H1 (cell line): ENCODE measurements at regions not wholly inside any gene's neighbourhood (a gene's known extent, or its start where the extent isn't known, plus 50 kb on each side); places are given as distances from the start of the nearest gene placed in this dataset.

Source experiments
- PHF8 ChIP-seq: fragments of 200-600 bp; sonication (generic); conservative IDR thresholded peaks from 2 replicates; pipeline ENCODE4 v1.7.1; 2012; ENCODE audit warnings: low read depth, mild to moderate bottlenecking, inconsistent platforms, low read length, moderate library complexity
- RAD21 ChIP-seq, 2 experiments: IDR thresholded peaks in 1 of 2; conservative IDR thresholded peaks in 1 of 2; 2 replicates each; pipeline ENCODE4 v1.6.1; 2011; ENCODE audit warnings: low read depth in 2 of 2, low read length in 2 of 2, improper control_type of control experiment in 1 of 2, inconsistent platforms in 1 of 2, mild to moderate bottlenecking in 1 of 2, moderate library complexity in 1 of 2
- TAF1 ChIP-seq: IDR thresholded peaks from 2 replicates; pipeline ENCODE4 v1.6.1; 2011; ENCODE audit warnings: mild to moderate bottlenecking, low read depth, low read length
- ZNF274 ChIP-seq: IDR thresholded peaks from 2 replicates; pipeline ENCODE4 v1.7.0; 2012; ENCODE audit warnings: low read length, borderline replicate concordance; ENCODE audit errors: extremely low read depth
- TF ChIP-seq, protein P1 (sequence below): IDR thresholded peaks from 2 replicates; pipeline ENCODE4 v1.6.1; 2012; ENCODE audit warnings: inconsistent platforms

DNA sequence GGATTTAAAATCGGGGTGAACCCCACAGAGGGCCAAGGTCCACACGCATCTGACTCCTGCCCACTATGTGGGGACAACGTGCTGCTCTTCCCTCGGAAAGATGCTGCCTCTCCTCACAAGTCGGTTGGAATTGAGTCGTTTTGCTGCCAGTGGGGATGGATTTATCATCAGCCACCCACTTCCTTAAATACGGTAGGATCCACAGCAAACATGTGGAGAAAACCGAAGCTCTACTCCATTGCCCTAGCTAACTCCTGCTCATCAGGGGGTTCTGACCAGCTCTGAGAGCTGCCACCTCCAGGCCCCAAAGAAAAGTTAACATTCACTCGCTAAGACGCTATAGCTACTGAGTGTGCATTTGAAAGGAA lies 80.9 kb downstream of the CHRNA1 start (continued):
- TF ChIP-seq, protein P1, sequence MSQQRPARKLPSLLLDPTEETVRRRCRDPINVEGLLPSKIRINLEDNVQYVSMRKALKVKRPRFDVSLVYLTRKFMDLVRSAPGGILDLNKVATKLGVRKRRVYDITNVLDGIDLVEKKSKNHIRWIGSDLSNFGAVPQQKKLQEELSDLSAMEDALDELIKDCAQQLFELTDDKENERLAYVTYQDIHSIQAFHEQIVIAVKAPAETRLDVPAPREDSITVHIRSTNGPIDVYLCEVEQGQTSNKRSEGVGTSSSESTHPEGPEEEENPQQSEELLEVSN: 0 out of 2 replicates have a peak, but pooled peaks have one; percentile 36
- TF ChIP-seq TAF1 (no peak), PHF8 (no peak), ZNF274 (no peak), RAD21 (IDR thresholded peaks at IDR 0.05 in 1 of 2, conservative IDR thresholded peaks at IDR 0.05 in 1 of 2; ENCODE audit: low read depth in 2 of 2, low read length in 2 of 2) (0 out of 4 replicates have a peak, but pooled peaks of 1 of the 2 experiments have one; percentile 3)
